A549 (cell line): ENCODE measurements at regions not wholly inside any gene's neighbourhood (a gene's known extent, or its start where the extent isn't known, plus 50 kb on each side); places are given as distances from the start of the nearest gene placed in this dataset.

Experiments used
- BCL3 ChIP-seq: fragments of >200 bp; sonication (Bioruptor Twin); formaldehyde crosslinking; IDR thresholded peaks from 3 replicates; pipeline ENCODE4 v1.6.1; 2016
- BHLHE40 ChIP-seq: IDR thresholded peaks from 2 replicates; pipeline ENCODE4 v1.6.1; 2012; ENCODE audit warnings: low read depth, low read length, inconsistent platforms
- CTCF ChIP-seq: fragments of >200 bp; sonication (Bioruptor Twin); formaldehyde crosslinking; IDR thresholded peaks from 3 replicates; pipeline ENCODE4 v1.5.1; 2016
- ELK1 ChIP-seq: fragments of 150-350 bp; IDR thresholded peaks from 2 replicates; pipeline ENCODE4 v1.6.1; 2014; ENCODE audit warnings: low read depth, mild to moderate bottlenecking, low read length
- EP300 ChIP-seq, 2 experiments: fragments of >200 bp; sonication (Bioruptor Twin); formaldehyde crosslinking; IDR thresholded peaks; 2 replicates in 1 of 2; 3 replicates in 1 of 2; pipeline ENCODE4 v1.6.1; 2016 to 2017
- ESRRA ChIP-seq: fragments of 150-350 bp; IDR thresholded peaks from 2 replicates; pipeline ENCODE4 v1.6.1; 2014; ENCODE audit warnings: mild to moderate bottlenecking, low read length, borderline replicate concordance
- MYC ChIP-seq: IDR thresholded peaks from 2 replicates; pipeline ENCODE4 v1.6.1; 2012; ENCODE audit warnings: mild to moderate bottlenecking, inconsistent platforms, low read length, improper control_type of control experiment, borderline replicate concordance
- POLR2A ChIP-seq: IDR thresholded peaks from 2 replicates; pipeline ENCODE4 v1.6.1; 2012; ENCODE audit warnings: mild to moderate bottlenecking, low read length
- RAD21 ChIP-seq, 2 experiments: fragments of >200 bp in 1 of 2; sonication (Bioruptor Twin) in 1 of 2; formaldehyde crosslinking in 1 of 2; IDR thresholded peaks in 1 of 2; conservative IDR thresholded peaks in 1 of 2; 2 replicates in 1 of 2; 3 replicates in 1 of 2; pipeline ENCODE4 v1.6.1; 2012 to 2018; ENCODE audit warnings: inconsistent platforms in 1 of 2
- SMC3 ChIP-seq: fragments of >200 bp; sonication (Bioruptor Twin); formaldehyde crosslinking; IDR thresholded peaks from 3 replicates; pipeline ENCODE4 v1.6.1; 2018; ENCODE audit warnings: inconsistent platforms
- SREBF2 ChIP-seq: fragments of 450-650 bp; IDR thresholded peaks from 2 replicates; pipeline ENCODE4 v1.6.1; 2014; ENCODE audit warnings: mild to moderate bottlenecking, moderate library complexity
- USF2 ChIP-seq: fragments of 450-650 bp; IDR thresholded peaks from 2 replicates; pipeline ENCODE4 v1.6.1; 2014; ENCODE audit warnings: antibody characterized with exemption
- ZFP36 ChIP-seq: fragments of 450-650 bp; IDR thresholded peaks from 2 replicates; pipeline ENCODE4 v1.6.1; 2014; ENCODE audit warnings: borderline replicate concordance; ENCODE audit not compliant: partially characterized antibody

- TF ChIP-seq MYC (no peak), CTCF (no peak), SMC3 (no peak), ELK1 (no peak), USF2 (no peak), EP300 (IDR thresholded peaks at IDR 0.05) (no peak), RAD21 (conservative IDR thresholded peaks at IDR 0.05 in 1 of 2, IDR thresholded peaks at IDR 0.05 in 1 of 2) (no peak), ZFP36 (no peak), SREBF2 (no peak), POLR2A (no peak), BCL3 (no peak), BHLHE40 (no peak), ESRRA (no peak)
Observed at GRCh38 chr2:153811516-153811915, 60.2 kb upstream of the GALNT13 start.
